ENCODE measurements at regions not wholly inside any gene's neighbourhood (a gene's known extent, or its start where the extent isn't known, plus 50 kb on each side); places are given as distances from the start of the nearest gene placed in this dataset.

GRCh38 chr4:127445471-127445870 is 187.3 kb upstream of the INTU start:
- Histone ChIP-seq H3K36me3 (ENCODE audit: control insufficient read depth in 4 of 4, insufficient read depth in 3 of 4, low read depth in 1 of 4, low read length in 3 of 4) (no peaks in the 10 kb centered on the region), H3K4me3 (ENCODE audit: low read depth in 1 of 3, low read length in 3 of 3) (no peak overlapping the region), H3K27me3 (ENCODE audit: control insufficient read depth in 4 of 4, insufficient read depth in 4 of 4, low read length in 3 of 4) (peaks cover 0 to 2% (median 0%) of the 10 kb centered on the region in 4 donors), H3K9ac (ENCODE audit: low read depth in 1 of 2, low read length in 2 of 2) (no peak overlapping the region), H3K9me3 (ENCODE audit: control insufficient read depth in 4 of 4, low read length in 3 of 4) (no peaks in the 10 kb centered on the region), H3K27ac (ENCODE audit: low read depth in 1 of 2, low read length in 2 of 2) (no peak overlapping the region), H3K4me1 (ENCODE audit: control insufficient read depth in 4 of 4, insufficient read depth in 4 of 4, low read length in 3 of 4) (no peaks in the 10 kb centered on the region)
- 47% methylated on average over 3 of the region's 3 CpGs for WGBS
- TF ChIP-seq RXRA (IDR thresholded peaks at IDR 0.05) (no peak), MAX (IDR thresholded peaks at IDR 0.05) (no peak), ATF3 (IDR thresholded peaks at IDR 0.05) (no peak), FOXA2 (IDR thresholded peaks at IDR 0.05) (no peak), GABPA (IDR thresholded peaks at IDR 0.05 in 1 of 2, conservative IDR thresholded peaks at IDR 0.05 in 1 of 2) (no peak)
- no peak for DNase-seq (ENCODE audit: low spot score)

- DNase-seq (ENCODE audit: low spot score), result no peak
- TF ChIP-seq CTCF (IDR thresholded peaks at IDR 0.05; ENCODE audit: low read depth, low read length, missing input control) (no peak), FOXA2 (IDR thresholded peaks at IDR 0.05) (no peak), EGR1 (IDR thresholded peaks at IDR 0.05; ENCODE audit: low read depth in 2 of 2) (no peak), RXRA (IDR thresholded peaks at IDR 0.05) (no peak), NR2F2 (IDR thresholded peaks at IDR 0.05) (no peak), FOXA1 (IDR thresholded peaks at IDR 0.05) (no peak), REST (IDR thresholded peaks at IDR 0.05) (no peak), SP1 (IDR thresholded peaks at IDR 0.05) (no peak), ZBTB33 (IDR thresholded peaks at IDR 0.05) (no peak), GABPA (IDR thresholded peaks at IDR 0.05 in 1 of 2, conservative IDR thresholded peaks at IDR 0.05 in 1 of 2) (no peak), TAF1 (conservative IDR thresholded peaks at IDR 0.05) (no peak), RAD21 (IDR thresholded peaks at IDR 0.05) (no peak), MAX (IDR thresholded peaks at IDR 0.05) (no peak)
- Histone ChIP-seq H3K9me3 (ENCODE audit: control insufficient read depth in 4 of 4, low read length in 3 of 4) (no peaks in the 10 kb centered on the region), H3K4me1 (ENCODE audit: control insufficient read depth in 4 of 4, insufficient read depth in 4 of 4, low read length in 3 of 4) (no peaks in the 10 kb centered on the region), H3K4me3 (ENCODE audit: low read depth in 1 of 3, low read length in 3 of 3) (no peak overlapping the region), H3K9ac (ENCODE audit: low read depth in 1 of 2, low read length in 2 of 2) (no peak overlapping the region), H3K27me3 (ENCODE audit: control insufficient read depth in 4 of 4, insufficient read depth in 4 of 4, low read length in 3 of 4) (peaks cover 0 to 2% (median 0%) of the 10 kb centered on the region in 4 donors), H3K36me3 (ENCODE audit: control insufficient read depth in 4 of 4, insufficient read depth in 3 of 4, low read depth in 1 of 4, low read length in 3 of 4) (no peaks in the 10 kb centered on the region), H3K27ac (ENCODE audit: low read depth in 1 of 2, low read length in 2 of 2) (no peak overlapping the region)
- WGBS, result 63% methylated on average over 4 of the region's 4 CpGs
Measured at GRCh38 chr4:127446427-127446885, 186.3 kb upstream of the INTU start.
